GM18867 (cell line): ENCODE measurements at regions not wholly inside any gene's neighbourhood (a gene's known extent, or its start where the extent isn't known, plus 50 kb on each side); places are given as distances from the start of the nearest gene placed in this dataset.
"Not testable (repeated sequence)": the region's sequence is repeated elsewhere in the genome, so short reads cannot be mapped to it uniquely, and the experiment has no call there.

Experiments used
- ATAC-seq: cut with Tn5 transposase; IDR thresholded peaks from one replicate; pipeline ENCODE4 v1.9.1; 2021; ENCODE audit warnings: mild to moderate bottlenecking, moderate library complexity; ENCODE audit not compliant: unreplicated experiment

- no peak for ATAC-seq
Measured at GRCh38 chr7:25686493-25686892, 458.2 kb upstream of the NPVF start.

GRCh38 chr7:25694211-25694610 lies 457.8 kb upstream of the NFE2L3 start:
- no peak for ATAC-seq

GRCh38 chr7:25694699-25695098 lies 457.3 kb upstream of the NFE2L3 start:
- ATAC-seq, result no peak

- ATAC-seq, result no peak
Measured at GRCh38 chr7:25696571-25696970, 455.4 kb upstream of the NFE2L3 start.

- no peak for ATAC-seq
Measured at GRCh38 chr7:25698451-25699113, 453.4 kb upstream of the NFE2L3 start.

GRCh38 chr7:25700141-25700540 lies 451.9 kb upstream of the NFE2L3 start:
- ATAC-seq, result not testable (repeated sequence)

- no peak for ATAC-seq
Measured at GRCh38 chr7:25704413-25704812, 447.6 kb upstream of the NFE2L3 start.

- ATAC-seq, result no peak
Measured at GRCh38 chr7:25706764-25707163, 445.2 kb upstream of the NFE2L3 start.

GRCh38 chr7:25707768-25708620 lies 444.0 kb upstream of the NFE2L3 start:
- no peak for ATAC-seq

- no peak for ATAC-seq
Measured at GRCh38 chr7:25710959-25711358, 441.0 kb upstream of the NFE2L3 start.

GRCh38 chr7:25711940-25712339 lies 440.1 kb upstream of the NFE2L3 start:
- no peak for ATAC-seq

GRCh38 chr7:25712500-25712899 lies 439.5 kb upstream of the NFE2L3 start:
- no peak for ATAC-seq

GRCh38 chr7:25714013-25714412 lies 438.0 kb upstream of the NFE2L3 start:
- ATAC-seq, result no peak

GRCh38 chr7:25716421-25716820 lies 435.6 kb upstream of the NFE2L3 start:
- ATAC-seq, result no peak

GRCh38 chr7:25718596-25718995 lies 433.4 kb upstream of the NFE2L3 start:
- no peak for ATAC-seq

GRCh38 chr7:25719190-25719896 lies 432.7 kb upstream of the NFE2L3 start:
- no peak for ATAC-seq

- no peak for ATAC-seq
Measured at GRCh38 chr7:25720427-25720826, 431.6 kb upstream of the NFE2L3 start.

GRCh38 chr7:25722856-25723255 lies 429.1 kb upstream of the NFE2L3 start:
- no peak for ATAC-seq

- no peak for ATAC-seq
Measured at GRCh38 chr7:25725451-25725850, 426.5 kb upstream of the NFE2L3 start.

GRCh38 chr7:25726170-25726780 lies 425.7 kb upstream of the NFE2L3 start:
- ATAC-seq, result no peak

GRCh38 chr7:25726781-25727311 lies 425.2 kb upstream of the NFE2L3 start:
- ATAC-seq, result no peak
